GM18909 (cell line): ENCODE measurements at regions not wholly inside any gene's neighbourhood (a gene's known extent, or its start where the extent isn't known, plus 50 kb on each side); places are given as distances from the start of the nearest gene placed in this dataset.

ENCODE experiments used
- ATAC-seq: cut with Tn5 transposase; IDR thresholded peaks from one replicate; pipeline ENCODE4 v1.9.1; 2021; ENCODE audit warnings: mild to moderate bottlenecking; ENCODE audit not compliant: unreplicated experiment, poor library complexity

DNA sequence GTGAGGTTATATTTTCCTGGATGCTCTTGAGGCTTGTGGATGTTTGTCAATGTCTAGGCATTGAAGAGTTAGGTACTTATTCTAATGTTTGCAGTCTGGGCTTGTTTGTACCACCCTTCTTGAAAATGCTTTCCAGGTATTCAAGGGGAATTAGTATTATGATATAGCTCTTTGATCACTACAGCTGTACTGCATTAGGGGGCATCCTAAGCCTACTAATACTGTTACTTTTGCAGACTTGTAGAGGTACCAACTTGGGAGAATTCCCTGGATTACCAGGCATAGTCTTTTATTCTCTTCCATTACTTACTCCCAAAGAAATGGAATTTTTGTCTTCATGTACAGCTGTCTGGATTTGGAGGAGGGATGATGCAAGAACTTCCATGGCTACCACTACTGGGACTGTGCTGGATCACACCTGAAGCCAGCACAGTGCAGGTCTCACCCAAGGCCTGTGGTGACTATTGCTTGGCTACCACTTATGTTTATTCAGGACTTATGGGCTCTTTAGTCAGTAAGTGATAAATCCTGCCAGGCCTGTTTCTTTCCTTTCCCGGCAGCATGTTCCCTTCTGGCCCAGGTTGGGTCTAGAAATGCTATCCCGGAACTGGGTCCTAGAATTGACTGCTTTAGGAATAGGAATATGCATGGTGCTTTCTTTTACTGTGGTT is 402.9 kb downstream of the IL20RB start:
- no peak for ATAC-seq

GRCh38 chr3:137382005-137382594 is 382.0 kb upstream of the SOX14 start:
- ATAC-seq, result no peak

- ATAC-seq, result no peak
These were observed 378.2 kb upstream of the SOX14 start for GRCh38 chr3:137385922-137386321.

DNA sequence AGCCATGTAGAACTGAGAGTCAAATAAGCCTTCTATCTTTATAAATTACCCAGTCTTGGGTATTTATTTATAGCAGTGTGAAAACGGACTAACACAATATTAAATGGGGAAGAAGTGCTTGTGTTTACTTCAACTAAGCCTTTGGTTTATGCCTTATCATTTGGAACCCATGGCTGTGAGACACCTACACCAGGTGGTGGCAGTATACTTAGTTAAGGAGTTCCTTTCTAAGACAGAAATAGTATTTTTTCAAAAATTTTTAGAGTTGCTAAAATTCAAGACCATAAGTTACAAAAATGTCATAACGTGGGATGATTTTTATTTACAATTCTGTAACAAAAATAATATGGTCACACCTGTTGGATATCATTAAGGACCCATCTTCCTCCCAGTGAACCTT is 354.5 kb upstream of the SOX14 start:
- ATAC-seq, result no peak

DNA sequence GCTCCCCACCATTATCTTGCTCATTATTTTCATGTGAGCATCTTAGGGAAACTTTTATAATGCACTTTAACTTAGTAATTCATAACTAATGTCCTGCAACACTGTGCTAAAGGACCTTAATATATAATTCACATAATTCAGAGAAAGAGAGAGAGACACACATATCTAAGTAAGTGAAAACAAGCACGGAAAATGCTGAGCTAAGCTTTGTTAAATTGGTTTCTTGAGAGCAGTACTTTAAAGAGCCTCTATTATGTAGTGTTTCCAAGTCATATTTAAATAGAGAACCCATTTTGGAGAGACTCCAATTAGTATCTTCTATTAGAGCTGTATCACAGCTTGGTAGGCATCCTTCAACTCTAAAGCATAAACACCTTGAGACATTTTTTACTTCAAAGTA is 354.1 kb upstream of the SOX14 start:
- ATAC-seq, result no peak

DNA sequence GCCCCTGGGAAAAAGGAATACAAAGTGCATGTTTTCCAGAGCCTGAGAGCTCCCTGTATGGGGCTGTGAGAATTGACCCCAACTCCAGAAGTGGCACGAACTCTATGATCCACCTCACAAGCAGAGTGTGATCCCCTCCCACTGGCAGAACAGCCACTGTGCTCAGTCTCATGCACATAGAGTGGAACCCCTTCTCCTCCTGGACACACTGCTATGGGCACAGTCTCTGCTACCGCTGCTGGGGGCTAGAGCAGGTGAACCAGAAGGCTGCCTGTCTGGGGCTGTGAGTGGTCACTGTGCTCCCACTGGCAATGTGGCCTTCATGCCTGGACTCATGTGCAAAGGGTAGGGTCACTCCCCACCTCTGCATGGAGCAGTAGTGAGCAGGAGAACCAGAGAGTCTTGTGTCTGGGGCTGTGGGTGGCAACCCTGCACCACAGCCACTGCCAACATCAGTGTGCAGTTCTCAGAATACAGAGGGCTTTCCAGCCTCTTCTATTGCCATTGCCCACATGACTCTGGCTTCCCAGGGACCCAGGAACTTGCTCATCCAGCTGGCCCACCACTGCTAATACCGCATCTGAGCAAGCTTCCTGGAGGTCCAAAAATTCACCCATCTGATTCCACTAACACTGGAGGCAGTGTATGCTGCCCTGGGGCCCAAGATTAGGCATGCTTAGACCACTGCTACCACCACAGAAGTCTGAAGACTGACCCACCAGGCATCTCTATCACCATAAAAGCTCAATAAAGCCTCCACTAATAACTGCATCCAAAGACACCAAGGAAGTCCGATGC is 343.7 kb upstream of the SOX14 start:
- ATAC-seq, result no peak

- ATAC-seq, result no peak
These were observed 325.6 kb upstream of the SOX14 start for GRCh38 chr3:137438561-137438960.

DNA sequence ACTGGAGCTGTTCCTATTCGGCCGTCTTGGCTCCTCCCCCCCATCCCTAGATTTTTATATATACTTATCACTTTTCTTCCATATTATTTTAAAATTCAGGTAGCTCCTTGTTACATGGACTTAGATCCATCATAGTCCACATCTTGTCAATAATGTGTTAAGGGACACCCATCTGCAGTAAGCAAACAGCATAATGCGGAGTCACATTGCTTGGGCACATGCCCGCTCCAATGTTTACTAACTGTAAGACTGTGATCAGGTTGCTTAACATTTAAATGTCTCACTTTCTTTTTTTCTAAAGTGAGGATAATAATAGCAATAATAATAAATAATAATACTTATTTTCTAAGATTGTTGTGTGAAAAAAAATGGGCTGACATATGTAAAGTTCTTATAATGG is 303.2 kb upstream of the SOX14 start:
- no peak for ATAC-seq

DNA sequence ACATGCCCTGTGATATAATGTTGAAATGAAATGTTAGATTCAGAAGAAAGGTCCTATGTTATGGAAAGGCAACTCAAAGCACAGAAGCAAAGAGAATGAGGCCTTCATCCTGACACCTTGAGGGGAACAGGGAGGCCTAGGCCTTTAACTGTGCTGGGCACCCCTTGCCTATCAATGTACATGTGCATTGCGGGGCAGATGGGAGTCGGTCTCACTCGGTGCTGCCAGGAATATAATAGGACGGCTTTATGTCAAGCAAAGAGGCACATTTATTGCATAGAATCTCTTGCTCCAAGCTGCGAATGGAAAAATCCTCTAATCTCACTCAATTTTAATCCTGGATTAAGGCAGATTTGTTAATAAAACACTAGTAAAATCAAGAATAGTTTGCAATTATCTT is 301.0 kb upstream of the SOX14 start:
- ATAC-seq, result no peak

- no peak for ATAC-seq
These were observed 299.8 kb upstream of the SOX14 start for GRCh38 chr3:137464341-137464740.

DNA sequence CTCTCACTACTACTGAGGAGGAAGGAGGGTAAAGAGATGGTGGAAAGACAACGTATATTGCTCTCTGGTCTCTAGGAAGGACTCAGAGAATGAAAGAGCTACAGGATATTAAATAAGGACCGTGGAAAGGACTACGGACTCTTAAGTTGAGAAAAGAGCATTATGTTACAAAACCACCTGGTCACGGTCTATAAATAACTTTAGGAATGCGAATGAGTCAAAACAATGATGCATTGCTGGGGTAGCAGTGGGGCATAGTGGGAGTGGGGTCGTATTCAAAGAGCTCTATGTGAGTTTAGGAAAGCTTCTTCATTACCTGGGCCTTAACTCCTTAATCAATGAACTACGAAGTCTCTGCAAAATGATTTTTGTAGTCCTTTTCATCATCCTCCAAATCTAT is 295.7 kb upstream of the SOX14 start:
- ATAC-seq, result no peak

DNA sequence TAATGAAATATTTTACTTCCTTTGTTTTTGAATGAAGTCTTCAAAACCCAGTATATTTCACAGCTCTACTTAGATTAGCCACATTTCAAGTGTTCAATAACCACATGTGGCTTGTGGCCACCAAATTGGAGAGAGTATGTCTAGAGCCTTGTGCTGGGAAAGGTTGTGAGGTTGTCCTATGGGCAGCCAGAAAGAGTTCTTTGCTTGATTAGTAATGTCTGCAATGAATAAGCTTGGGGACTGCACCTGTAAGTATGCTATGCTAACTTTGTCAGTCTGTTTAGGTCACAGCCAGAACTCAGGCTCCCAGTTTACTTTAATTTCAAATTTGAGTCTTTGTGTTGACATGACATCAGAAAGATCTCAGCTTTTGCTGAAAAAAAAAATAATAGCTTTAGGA is 294.9 kb upstream of the SOX14 start:
- no peak for ATAC-seq

DNA sequence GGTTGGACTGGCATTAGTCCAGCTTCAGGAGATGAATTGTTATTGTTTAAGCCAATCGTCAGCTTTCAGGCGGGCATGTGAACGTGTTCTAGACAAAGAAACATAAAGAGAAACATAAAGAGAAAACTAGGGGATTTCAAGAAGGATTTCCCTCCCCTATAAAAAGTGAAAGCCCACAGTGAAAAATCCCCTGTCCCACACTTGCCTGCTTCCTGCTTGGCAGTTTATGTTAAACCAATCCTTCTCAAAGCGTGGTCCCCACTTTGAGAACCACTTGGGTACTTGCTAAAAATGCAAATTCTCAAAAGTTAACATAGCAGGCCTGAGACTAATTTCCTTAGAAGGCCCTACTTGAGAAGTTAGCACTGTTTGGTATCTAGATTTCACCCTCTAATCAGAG is 293.0 kb upstream of the SOX14 start:
- ATAC-seq, result peak; percentile 63

DNA sequence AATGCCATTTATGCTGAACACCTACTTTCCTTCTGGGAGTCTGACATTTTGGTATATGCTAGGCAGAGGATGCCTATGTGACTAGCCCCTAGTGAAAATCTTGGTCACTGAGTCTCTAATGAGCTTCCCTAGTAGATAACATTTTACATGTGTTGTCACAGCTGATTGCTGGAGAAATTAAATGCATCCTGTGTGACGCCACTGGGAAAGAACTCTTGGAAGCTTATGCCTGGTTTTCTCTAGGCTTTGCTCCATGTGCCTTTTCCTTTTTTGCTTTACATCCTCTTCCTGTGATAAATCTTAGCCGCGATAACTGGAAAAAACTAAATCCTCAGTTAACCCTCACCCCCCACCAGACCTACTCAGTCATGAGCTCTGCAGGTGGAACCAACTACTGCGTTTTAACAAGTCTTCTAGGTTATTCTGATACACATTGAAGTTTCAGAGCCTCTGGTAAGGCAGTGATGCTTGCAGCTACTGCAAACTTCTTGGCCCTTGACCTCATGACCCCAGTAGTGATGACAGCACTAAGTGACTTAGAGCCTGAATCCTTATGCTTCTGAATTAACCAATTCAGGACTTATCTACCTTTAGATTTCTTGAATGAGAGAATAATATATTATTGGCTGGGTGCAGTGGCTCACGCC is 292.4 kb upstream of the SOX14 start:
- no peak for ATAC-seq

DNA sequence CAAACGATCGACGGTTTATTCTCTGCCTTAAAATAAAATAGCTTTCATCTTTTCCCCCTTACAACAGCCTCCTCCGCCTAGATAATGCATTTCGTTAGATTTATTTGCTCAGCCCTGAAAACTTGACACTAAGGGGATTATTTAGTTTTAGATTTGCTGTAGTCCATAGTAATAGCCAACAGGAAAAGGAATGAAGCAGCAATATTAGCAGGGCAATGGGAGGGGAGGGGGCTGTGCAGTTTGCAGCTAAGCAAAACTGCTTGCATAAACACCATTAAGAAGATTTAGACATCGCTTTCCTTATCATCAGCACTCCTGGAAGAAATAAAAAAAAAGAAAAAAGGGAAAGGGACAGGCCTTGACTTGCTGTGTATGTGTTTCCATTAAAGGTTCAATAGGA is 286.5 kb upstream of the SOX14 start:
- ATAC-seq, result no peak

GRCh38 chr3:137509354-137510045 is 254.6 kb upstream of the SOX14 start:
- ATAC-seq, result no peak

- ATAC-seq, result no peak
These were observed 252.5 kb upstream of the SOX14 start for GRCh38 chr3:137511655-137512054.

- no peak for ATAC-seq
These were observed 249.3 kb upstream of the SOX14 start for GRCh38 chr3:137514853-137515252.

DNA sequence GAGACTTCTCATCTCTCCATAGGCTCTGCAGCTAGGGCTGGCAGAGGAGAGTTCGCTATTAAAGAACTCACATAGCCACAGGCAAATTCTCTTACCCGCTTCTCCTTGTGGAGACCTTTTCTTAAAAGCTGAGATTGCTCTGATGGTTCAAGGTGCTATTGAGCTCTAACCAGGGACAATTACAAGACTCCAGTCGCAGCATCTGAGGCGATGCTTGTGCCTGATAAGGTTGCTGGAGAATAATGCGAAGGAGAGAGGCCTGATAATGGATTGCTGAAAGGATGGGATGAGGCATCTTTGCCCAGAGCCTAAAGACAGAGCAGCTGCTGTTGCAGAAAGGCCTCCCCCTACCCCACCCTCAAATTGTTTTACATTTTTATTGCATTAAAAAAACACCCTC is 244.5 kb upstream of the SOX14 start:
- no peak for ATAC-seq

DNA sequence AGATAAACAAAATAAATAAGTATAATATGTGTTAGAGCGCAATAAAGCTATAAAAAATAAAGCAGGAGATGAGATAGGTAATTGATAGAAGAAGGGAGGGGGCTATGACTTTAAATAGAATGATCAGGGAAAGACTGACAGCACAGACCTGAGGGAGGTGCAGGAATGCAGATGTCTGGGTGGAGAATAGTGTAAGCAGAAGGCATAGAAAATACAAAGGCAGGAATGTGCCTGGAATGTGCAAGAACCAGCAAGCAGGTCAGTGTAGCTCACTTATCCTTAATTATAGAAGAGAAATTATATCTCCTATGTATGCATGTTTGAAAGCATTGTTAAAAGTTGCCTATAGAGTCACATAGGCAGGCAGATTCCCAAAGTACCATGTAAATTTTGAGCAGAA is 239.4 kb upstream of the SOX14 start:
- no peak for ATAC-seq

GRCh38 chr3:137525471-137525870 is 238.6 kb upstream of the SOX14 start:
- no peak for ATAC-seq
